ENCODE measurements at regions not wholly inside any gene's neighbourhood (a gene's known extent, or its start where the extent isn't known, plus 50 kb on each side); places are given as distances from the start of the nearest gene placed in this dataset.

DNA sequence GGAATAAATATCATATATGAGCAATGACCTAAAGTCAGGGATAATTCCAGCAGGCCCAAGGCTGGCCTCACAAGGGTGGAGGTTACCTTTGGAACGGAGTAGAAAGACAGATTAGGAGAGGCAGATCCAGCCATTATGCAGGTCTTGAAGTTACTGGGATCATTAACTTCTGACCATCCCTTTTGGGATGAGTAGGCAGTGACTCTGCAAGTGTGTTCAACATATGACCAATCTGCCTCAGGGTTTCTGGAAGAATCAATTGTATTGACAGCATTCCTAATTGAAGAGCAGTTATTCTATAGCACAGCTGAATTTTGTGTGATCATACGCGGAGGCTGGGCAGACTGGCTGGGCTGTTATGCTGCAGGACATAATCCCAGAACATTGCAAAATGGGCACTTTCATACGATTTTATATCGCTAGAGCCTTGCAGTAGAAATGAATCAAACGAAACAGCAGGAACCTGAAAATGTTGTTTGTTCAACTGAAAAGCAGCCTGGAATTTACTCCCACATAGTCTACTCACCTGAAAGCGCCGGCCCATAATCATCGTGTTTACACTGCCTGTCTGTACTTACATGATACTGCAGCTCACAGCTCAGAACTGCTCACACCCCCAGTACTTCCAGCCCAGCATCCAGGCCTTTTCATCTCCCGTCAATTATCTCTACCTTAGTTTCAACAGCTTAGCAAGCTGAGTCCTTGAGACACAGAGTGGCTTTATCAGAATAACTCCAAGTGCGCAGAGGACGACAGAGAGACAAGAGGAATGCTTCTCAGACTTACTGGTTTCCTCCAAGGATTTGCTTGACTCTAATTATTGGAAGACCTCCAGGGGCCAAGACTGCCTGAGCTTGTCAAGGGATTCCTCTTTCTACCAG is 556.1 kb downstream of the EFNB2 start:
- TF ChIP-seq, protein P1, sequence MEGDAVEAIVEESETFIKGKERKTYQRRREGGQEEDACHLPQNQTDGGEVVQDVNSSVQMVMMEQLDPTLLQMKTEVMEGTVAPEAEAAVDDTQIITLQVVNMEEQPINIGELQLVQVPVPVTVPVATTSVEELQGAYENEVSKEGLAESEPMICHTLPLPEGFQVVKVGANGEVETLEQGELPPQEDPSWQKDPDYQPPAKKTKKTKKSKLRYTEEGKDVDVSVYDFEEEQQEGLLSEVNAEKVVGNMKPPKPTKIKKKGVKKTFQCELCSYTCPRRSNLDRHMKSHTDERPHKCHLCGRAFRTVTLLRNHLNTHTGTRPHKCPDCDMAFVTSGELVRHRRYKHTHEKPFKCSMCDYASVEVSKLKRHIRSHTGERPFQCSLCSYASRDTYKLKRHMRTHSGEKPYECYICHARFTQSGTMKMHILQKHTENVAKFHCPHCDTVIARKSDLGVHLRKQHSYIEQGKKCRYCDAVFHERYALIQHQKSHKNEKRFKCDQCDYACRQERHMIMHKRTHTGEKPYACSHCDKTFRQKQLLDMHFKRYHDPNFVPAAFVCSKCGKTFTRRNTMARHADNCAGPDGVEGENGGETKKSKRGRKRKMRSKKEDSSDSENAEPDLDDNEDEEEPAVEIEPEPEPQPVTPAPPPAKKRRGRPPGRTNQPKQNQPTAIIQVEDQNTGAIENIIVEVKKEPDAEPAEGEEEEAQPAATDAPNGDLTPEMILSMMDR (IDR thresholded peaks at IDR 0.05): no peak
- no peak for TF ChIP-seq POLR2A (IDR thresholded peaks at IDR 0.05)

All from right lobe of liver (tissue), 4 donors.